CD14-positive monocyte (primary cell): ENCODE measurements at regions not wholly inside any gene's neighbourhood (a gene's known extent, or its start where the extent isn't known, plus 50 kb on each side); places are given as distances from the start of the nearest gene placed in this dataset.

Experiments used
- DNase-seq, 3 donors: peaks; one replicate each; pipeline ENCODE4 v3.0.0-alpha.2; 2011 to 2022
- H2AFZ ChIP-seq: 2 replicates; pipeline ENCODE4 v1.6.0; 2012; ENCODE audit warnings: mild to moderate bottlenecking, low read depth, low read length, inconsistent platforms; ENCODE audit not compliant: insufficient read depth, poor library complexity, severe bottlenecking
- H3K27ac ChIP-seq, 2 donors: 1 replicate in 1 of 2; 2 replicates in 1 of 2; pipeline ENCODE4 v1.5.1; 2012 to 2013; ENCODE audit warnings: low read length in 2 of 2, control low read depth in 1 of 2, inconsistent platforms in 1 of 2, low read depth in 1 of 2, mild to moderate bottlenecking in 1 of 2
- H3K27me3 ChIP-seq, 2 donors: one replicate each; pipeline versions ENCODE4 v1.6.0 to v1.6.1; 2011 to 2013; ENCODE audit warnings: low read length in 2 of 2; ENCODE audit not compliant: control insufficient read depth in 2 of 2, insufficient read depth in 2 of 2
- H3K36me3 ChIP-seq, 2 donors: replicated peaks in 1 of 2; 1 replicate in 1 of 2; 2 replicates in 1 of 2; pipeline versions ENCODE4 v1.5.1 to v1.6.1; 2012 to 2013; ENCODE audit warnings: low read length in 2 of 2, control low read depth in 1 of 2, inconsistent platforms in 1 of 2, mild to moderate bottlenecking in 1 of 2; ENCODE audit not compliant: insufficient read depth in 2 of 2, control insufficient read depth in 1 of 2
- H3K4me1 ChIP-seq, 2 donors: 1 replicate in 1 of 2; 2 replicates in 1 of 2; pipeline versions ENCODE4 v1.5.1 to v1.6.1; 2012 to 2013; ENCODE audit warnings: low read length in 2 of 2, control low read depth in 1 of 2, inconsistent platforms in 1 of 2, mild to moderate bottlenecking in 1 of 2, moderate library complexity in 1 of 2; ENCODE audit not compliant: insufficient read depth in 2 of 2, control insufficient read depth in 1 of 2
- H3K4me2 ChIP-seq: replicated peaks from 2 replicates; pipeline ENCODE3; 2012; ENCODE audit warnings: low read length, moderate library complexity, mild to moderate bottlenecking; ENCODE audit not compliant: poor library complexity, severe bottlenecking; ENCODE audit errors: extremely low read depth
- H3K4me3 ChIP-seq, 3 experiments: fragments of 200-600 bp in 1 of 3; sonication (generic) in 1 of 3; replicated peaks in 1 of 3; 1 replicate in 2 of 3; 2 replicates in 1 of 3; pipeline ENCODE4 v1.5.1; 2011 to 2013; ENCODE audit warnings: low read length in 3 of 3, mild to moderate bottlenecking in 3 of 3, control low read depth in 2 of 3, low read depth in 2 of 3, inconsistent platforms in 1 of 3, moderate library complexity in 1 of 3
- H3K79me2 ChIP-seq: 2 replicates; pipeline ENCODE4 v1.6.0; 2012; ENCODE audit warnings: mild to moderate bottlenecking, control low read depth, inconsistent platforms, low read length, moderate library complexity; ENCODE audit not compliant: insufficient read depth
- H3K9ac ChIP-seq: 2 replicates; pipeline ENCODE4 v1.6.0; 2017; ENCODE audit warnings: low read length, mild to moderate bottlenecking; ENCODE audit not compliant: insufficient read depth, poor library complexity, severe bottlenecking
- H3K9me3 ChIP-seq, 2 donors: replicated peaks in 1 of 2; 1 replicate in 1 of 2; 2 replicates in 1 of 2; pipeline versions ENCODE4 v1.5.1 to v1.6.1; 2012 to 2013; ENCODE audit warnings: low read length in 2 of 2, control low read depth in 1 of 2; ENCODE audit not compliant: control insufficient read depth in 1 of 2, insufficient read depth in 1 of 2
- H4K20me1 ChIP-seq: 2 replicates; pipeline ENCODE4 v1.6.0; 2012; ENCODE audit warnings: mild to moderate bottlenecking, low read length, control low read depth, moderate library complexity; ENCODE audit not compliant: insufficient read depth
- H3K27ac Mint-ChIP-seq, 7 donors: one replicate each; pipeline ENCODE4 v1.8.0; 2020; ENCODE audit warnings: mild to moderate bottlenecking in 7 of 7, mixed read lengths in 7 of 7, moderate library complexity in 6 of 7, inconsistent platforms in 2 of 7
- H3K27me3 Mint-ChIP-seq, 3 donors: one replicate each; pipeline ENCODE4 v1.8.0; 2021 to 2022; ENCODE audit warnings: low read depth in 3 of 3, mild to moderate bottlenecking in 3 of 3, mixed read lengths in 3 of 3, moderate library complexity in 3 of 3, inconsistent platforms in 1 of 3
- H3K36me3 Mint-ChIP-seq, 2 donors: one replicate each; pipeline ENCODE4 v1.8.0; 2020; ENCODE audit warnings: mixed read lengths in 2 of 2, inconsistent platforms in 1 of 2, mild to moderate bottlenecking in 1 of 2
- H3K4me1 Mint-ChIP-seq: one replicate; pipeline ENCODE4 v1.8.0; 2020; ENCODE audit warnings: mild to moderate bottlenecking, mixed read lengths
- H3K4me3 Mint-ChIP-seq, 2 donors: one replicate each; pipeline ENCODE4 v1.8.0; 2020; ENCODE audit warnings: mild to moderate bottlenecking in 2 of 2, mixed read lengths in 2 of 2, moderate library complexity in 1 of 2
- H3K9me3 Mint-ChIP-seq, 7 donors: one replicate each; pipeline ENCODE4 v1.8.0; 2020 to 2022; ENCODE audit warnings: mixed read lengths in 7 of 7, mild to moderate bottlenecking in 6 of 7, moderate library complexity in 6 of 7, inconsistent platforms in 2 of 7
- WGBS: methylation state at CpG from one replicate; pipeline ENCODE4 v1.1.5; 2013; ENCODE audit warnings: missing lambda C conversion rate; ENCODE audit not compliant: insufficient coverage; 5-methylcytosine and 5-hydroxymethylcytosine counted together
- intact Hi-C, 2 donors: fragments of 100-400 bp; cut with micrococcal nuclease; formaldehyde crosslinking; loops; one replicate each; pipeline versions ENCODE4 v1.15.0 to v1.15.1; 2023
- TF ChIP-seq, protein P1 (sequence below): fragments of 200-600 bp; IDR thresholded peaks from one replicate; pipeline ENCODE4 v1.8.0; 2022; ENCODE audit warnings: antibody characterized with exemption, mild to moderate bottlenecking

DNA sequence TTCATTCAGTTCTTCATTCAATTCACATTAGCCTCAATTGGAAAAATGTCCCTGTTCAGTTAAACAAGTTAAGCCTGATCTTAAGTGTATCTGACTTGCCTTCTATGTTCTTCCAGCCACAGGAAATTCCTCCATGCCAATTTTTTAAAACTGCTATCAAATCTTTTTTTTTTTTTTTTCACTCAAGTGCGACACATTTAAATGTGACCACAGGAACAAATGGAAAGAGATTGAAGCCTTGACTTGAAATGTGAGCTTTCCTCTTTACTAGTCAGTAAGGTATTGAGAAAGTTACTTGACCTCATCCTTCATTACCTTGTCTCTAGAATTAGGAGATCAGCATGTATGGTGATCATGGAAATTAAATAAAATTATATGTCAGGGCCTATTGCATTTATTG is 165.1 kb downstream of the SLIT2 start:
- TF ChIP-seq, protein P1, sequence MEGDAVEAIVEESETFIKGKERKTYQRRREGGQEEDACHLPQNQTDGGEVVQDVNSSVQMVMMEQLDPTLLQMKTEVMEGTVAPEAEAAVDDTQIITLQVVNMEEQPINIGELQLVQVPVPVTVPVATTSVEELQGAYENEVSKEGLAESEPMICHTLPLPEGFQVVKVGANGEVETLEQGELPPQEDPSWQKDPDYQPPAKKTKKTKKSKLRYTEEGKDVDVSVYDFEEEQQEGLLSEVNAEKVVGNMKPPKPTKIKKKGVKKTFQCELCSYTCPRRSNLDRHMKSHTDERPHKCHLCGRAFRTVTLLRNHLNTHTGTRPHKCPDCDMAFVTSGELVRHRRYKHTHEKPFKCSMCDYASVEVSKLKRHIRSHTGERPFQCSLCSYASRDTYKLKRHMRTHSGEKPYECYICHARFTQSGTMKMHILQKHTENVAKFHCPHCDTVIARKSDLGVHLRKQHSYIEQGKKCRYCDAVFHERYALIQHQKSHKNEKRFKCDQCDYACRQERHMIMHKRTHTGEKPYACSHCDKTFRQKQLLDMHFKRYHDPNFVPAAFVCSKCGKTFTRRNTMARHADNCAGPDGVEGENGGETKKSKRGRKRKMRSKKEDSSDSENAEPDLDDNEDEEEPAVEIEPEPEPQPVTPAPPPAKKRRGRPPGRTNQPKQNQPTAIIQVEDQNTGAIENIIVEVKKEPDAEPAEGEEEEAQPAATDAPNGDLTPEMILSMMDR = no peak
- H3K27ac Mint-ChIP-seq = no peak overlapping the region

DNA sequence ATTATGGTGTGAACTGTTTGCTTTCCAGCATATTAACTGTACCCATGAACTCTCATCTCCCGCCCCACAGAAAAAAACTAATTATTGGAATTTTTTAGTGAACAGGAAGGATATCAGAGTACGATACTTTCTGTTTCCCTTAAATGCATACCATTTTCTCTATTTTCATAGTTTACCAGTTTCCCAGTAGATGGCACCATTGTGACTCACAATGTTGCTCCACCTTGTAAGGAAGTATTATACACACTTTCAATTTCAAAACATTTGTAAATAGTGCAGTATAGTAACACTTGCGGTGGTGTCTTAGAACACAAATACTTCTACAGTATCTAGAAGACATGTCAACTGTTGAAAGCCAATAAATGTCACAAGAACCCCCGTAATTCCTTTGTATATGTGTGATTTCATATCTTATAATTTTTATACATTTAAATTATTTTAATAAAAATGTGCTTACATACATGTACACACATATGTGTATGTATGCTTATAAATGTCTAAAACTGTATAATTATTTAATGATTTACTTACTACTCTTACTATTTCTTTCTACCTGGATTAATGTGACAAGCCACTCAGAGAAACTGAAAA is 167.3 kb downstream of the SLIT2 start:
- Histone ChIP-seq H4K20me1 (no peaks in the 10 kb centered on the region), H3K9ac (no peak overlapping the region), H3K27ac (peak overlapping the region in 1 of 2 donors; percentile 22), H3K79me2 (no peaks in the 10 kb centered on the region), H3K4me2 (peak overlapping the region; percentile 61), H3K27me3 (no peaks in the 10 kb centered on the region), H3K4me3 (peak overlapping the region in 1 of 3 experiments; percentile 53), H3K9me3 (no peaks in the 10 kb centered on the region), H2AFZ (no peak overlapping the region), H3K4me1 (peaks cover 0 to 4% of the 10 kb centered on the region in 2 donors), H3K36me3 (no peaks in the 10 kb centered on the region)
- H3K4me3 Mint-ChIP-seq = peak overlapping the region; percentile 28 to 63
- H3K4me1 Mint-ChIP-seq = peaks cover 6% of the 10 kb centered on the region
- H3K36me3 Mint-ChIP-seq = no peaks in the 10 kb centered on the region
- intact Hi-C loops = loop anchor here (2.0 to 5.0 kb wide), 2 partner anchors 263 to 268 kb away; no protein-coding TSS in a partner anchor
- TF ChIP-seq, protein P1 = peak; percentile 66
- peak; percentile 42 to 67 (median 66) for DNase-seq
- H3K27me3 Mint-ChIP-seq = peaks cover 4 to 5% (median 4%) of the 10 kb centered on the region in 3 donors
- H3K9me3 Mint-ChIP-seq = no peaks in the 10 kb centered on the region
- WGBS = no CpG with 5 or more reads among the region's 4 CpGs
- no peak overlapping the region for H3K27ac Mint-ChIP-seq

More for the DNA sequence above, 165.1 kb downstream of the SLIT2 start:
- Histone ChIP-seq H3K4me3 (no peak overlapping the region), H4K20me1 (no peaks in the 10 kb centered on the region), H2AFZ (no peak overlapping the region), H3K4me1 (peaks cover 0 to 4% of the 10 kb centered on the region in 2 donors), H3K9ac (no peak overlapping the region), H3K9me3 (no peaks in the 10 kb centered on the region), H3K79me2 (no peaks in the 10 kb centered on the region), H3K4me2 (no peak overlapping the region), H3K27ac (no peak overlapping the region), H3K27me3 (no peaks in the 10 kb centered on the region), H3K36me3 (no peaks in the 10 kb centered on the region)
- Mint-ChIP-seq H3K9me3 (no peaks in the 10 kb centered on the region), H3K36me3 (no peaks in the 10 kb centered on the region), H3K4me3 (no peak overlapping the region), H3K4me1 (peaks cover 6% of the 10 kb centered on the region), H3K27me3 (peaks cover 4 to 10% (median 4%) of the 10 kb centered on the region in 3 donors)
- WGBS = no CpG with 5 or more reads among the region's 1 CpG
- intact Hi-C loops = loop anchor here in 1 of 2 donors (5.0 kb wide), 1 partner anchor 266 kb away; no protein-coding TSS in a partner anchor
- DNase-seq = no peak
